Epithelial cell of esophagus (primary cell): ENCODE measurements at regions not wholly inside any gene's neighbourhood (a gene's known extent, or its start where the extent isn't known, plus 50 kb on each side); places are given as distances from the start of the nearest gene placed in this dataset.
A peak's percentile ranks its signal among the peaks of the same experiment; 100 is the strongest.

ENCODE experiments used
- DNase-seq: peaks from one replicate; pipeline ENCODE4 v3.0.0; 2010; ENCODE audit warnings: low read depth
- H3K4me3 ChIP-seq: 2 replicates; pipeline ENCODE4 v1.5.1; 2011; ENCODE audit warnings: mild to moderate bottlenecking, low read length, control low read depth
- TF ChIP-seq, protein P1 (sequence below): IDR thresholded peaks from 2 replicates; pipeline ENCODE4 v1.5.1; 2011; ENCODE audit warnings: low read depth, mild to moderate bottlenecking, low read length, control low read depth, inconsistent platforms; ENCODE audit not compliant: insufficient read depth; ENCODE audit errors: missing control alignments

GRCh38 chr4:155007660-155008176, 200.7 kb upstream of the NPY2R start:
- H3K4me3 ChIP-seq, result no peak overlapping the region
- TF ChIP-seq, protein P1, sequence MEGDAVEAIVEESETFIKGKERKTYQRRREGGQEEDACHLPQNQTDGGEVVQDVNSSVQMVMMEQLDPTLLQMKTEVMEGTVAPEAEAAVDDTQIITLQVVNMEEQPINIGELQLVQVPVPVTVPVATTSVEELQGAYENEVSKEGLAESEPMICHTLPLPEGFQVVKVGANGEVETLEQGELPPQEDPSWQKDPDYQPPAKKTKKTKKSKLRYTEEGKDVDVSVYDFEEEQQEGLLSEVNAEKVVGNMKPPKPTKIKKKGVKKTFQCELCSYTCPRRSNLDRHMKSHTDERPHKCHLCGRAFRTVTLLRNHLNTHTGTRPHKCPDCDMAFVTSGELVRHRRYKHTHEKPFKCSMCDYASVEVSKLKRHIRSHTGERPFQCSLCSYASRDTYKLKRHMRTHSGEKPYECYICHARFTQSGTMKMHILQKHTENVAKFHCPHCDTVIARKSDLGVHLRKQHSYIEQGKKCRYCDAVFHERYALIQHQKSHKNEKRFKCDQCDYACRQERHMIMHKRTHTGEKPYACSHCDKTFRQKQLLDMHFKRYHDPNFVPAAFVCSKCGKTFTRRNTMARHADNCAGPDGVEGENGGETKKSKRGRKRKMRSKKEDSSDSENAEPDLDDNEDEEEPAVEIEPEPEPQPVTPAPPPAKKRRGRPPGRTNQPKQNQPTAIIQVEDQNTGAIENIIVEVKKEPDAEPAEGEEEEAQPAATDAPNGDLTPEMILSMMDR, result no peak
- DNase-seq, result no peak

GRCh38 chr4:155008389-155008788, 200.0 kb upstream of the NPY2R start:
- no peak overlapping the region for H3K4me3 ChIP-seq
- TF ChIP-seq, protein P1, result no peak

DNA sequence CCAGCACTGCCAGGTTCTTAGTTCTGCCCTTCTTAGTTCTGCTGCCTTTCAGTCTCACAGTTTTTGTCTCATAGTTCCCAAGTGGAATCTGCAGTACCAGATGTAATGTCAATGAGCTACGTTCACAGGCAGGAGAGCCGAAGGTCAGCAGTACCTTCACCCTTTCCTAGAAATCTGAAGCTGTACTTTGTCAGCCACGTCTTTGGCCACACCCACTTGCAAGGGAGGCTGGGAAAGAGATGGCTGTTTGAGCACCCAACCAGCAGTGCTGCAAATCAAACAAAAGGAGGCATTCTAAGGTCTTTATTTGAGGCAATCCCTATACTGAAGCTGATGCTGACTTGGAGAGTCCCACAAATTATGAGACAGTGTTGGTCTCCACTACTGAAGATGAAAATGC, 199.1 kb upstream of the NPY2R start:
- H3K4me3 ChIP-seq, result no peak overlapping the region
- DNase-seq, result no peak

More at GRCh38 chr4:155008389-155008788, 200.0 kb upstream of the NPY2R start:
- DNase-seq, result peak; percentile 6

DNA sequence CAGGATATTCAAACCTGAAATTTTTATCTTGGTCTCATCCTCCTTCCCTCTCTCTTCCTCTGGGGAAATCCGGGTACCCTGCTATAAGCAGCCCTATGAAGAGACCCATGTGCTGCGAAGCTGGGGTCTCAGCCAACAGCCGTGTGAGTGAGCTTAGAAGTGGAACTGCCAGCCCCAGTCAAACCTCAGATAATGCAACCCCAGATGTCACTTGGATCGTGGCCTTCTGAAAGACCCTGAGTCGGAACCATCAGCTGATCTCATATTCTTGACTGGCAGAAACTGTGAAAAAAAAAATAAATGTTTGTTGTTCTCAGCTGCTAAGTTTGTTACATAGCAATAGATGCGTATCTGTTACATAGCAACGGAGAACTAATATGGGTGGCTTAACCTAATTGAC, 198.1 kb upstream of the NPY2R start:
- H3K4me3 ChIP-seq, result no peak overlapping the region
- DNase-seq, result no peak
- TF ChIP-seq, protein P1, result no peak

More for the DNA sequence above, 199.1 kb upstream of the NPY2R start:
- TF ChIP-seq, protein P1, result no peak

- TF ChIP-seq, protein P1, result no peak
- no peak overlapping the region for H3K4me3 ChIP-seq
- DNase-seq, result no peak
Measured at GRCh38 chr4:155011163-155011780, 197.2 kb upstream of the NPY2R start.

- TF ChIP-seq, protein P1, result no peak
- no peak for DNase-seq
- H3K4me3 ChIP-seq, result no peak overlapping the region
Measured at GRCh38 chr4:155012469-155012868, 196.0 kb upstream of the NPY2R start.

- no peak overlapping the region for H3K4me3 ChIP-seq
- DNase-seq, result no peak
- TF ChIP-seq, protein P1, result no peak
Measured at GRCh38 chr4:155017426-155017825, 191.0 kb upstream of the NPY2R start.
